Sigmoid colon (tissue), 3 donors: ENCODE measurements at regions not wholly inside any gene's neighbourhood (a gene's known extent, or its start where the extent isn't known, plus 50 kb on each side); places are given as distances from the start of the nearest gene placed in this dataset.

Experiments used
- CTCF ChIP-seq, 4 experiments: fragments of 450-650 bp in 3 of 4; fragments of 200-600 bp in 1 of 4; IDR thresholded peaks; one replicate each; pipeline ENCODE4 v1.5.1; 2016 to 2019; ENCODE audit warnings: antibody characterized with exemption in 4 of 4, mild to moderate bottlenecking in 3 of 4, moderate library complexity in 2 of 4
- POLR2A ChIP-seq, 2 donors: fragments of 450-650 bp; IDR thresholded peaks; one replicate each; pipeline ENCODE4 v1.6.1; 2016; ENCODE audit warnings: antibody characterized with exemption in 2 of 2, mild to moderate bottlenecking in 2 of 2, moderate library complexity in 2 of 2

- no peak for TF ChIP-seq CTCF (IDR thresholded peaks at IDR 0.05)
- no peak for TF ChIP-seq POLR2A (IDR thresholded peaks at IDR 0.05)
Observed at GRCh38 chr3:77835921-77836320, 796.0 kb downstream of the ROBO2 start.
